AG09319 (cell line): ENCODE measurements at regions not wholly inside any gene's neighbourhood (a gene's known extent, or its start where the extent isn't known, plus 50 kb on each side); places are given as distances from the start of the nearest gene placed in this dataset.

Source experiments
- DNase-seq: peaks from one replicate; pipeline ENCODE4 v3.0.0-alpha.2; 2010; ENCODE audit warnings: low read depth; ENCODE audit errors: extremely low read depth
- TF ChIP-seq, protein P1 (sequence below): IDR thresholded peaks from 2 replicates; pipeline ENCODE4 v1.5.1; 2011; ENCODE audit warnings: low read depth, mild to moderate bottlenecking, inconsistent platforms, low read length, moderate library complexity

GRCh38 chr2:13545320-13545719 lies 828.6 kb downstream of the TRIB2 start:
- DNase-seq: no peak
- TF ChIP-seq, protein P1, sequence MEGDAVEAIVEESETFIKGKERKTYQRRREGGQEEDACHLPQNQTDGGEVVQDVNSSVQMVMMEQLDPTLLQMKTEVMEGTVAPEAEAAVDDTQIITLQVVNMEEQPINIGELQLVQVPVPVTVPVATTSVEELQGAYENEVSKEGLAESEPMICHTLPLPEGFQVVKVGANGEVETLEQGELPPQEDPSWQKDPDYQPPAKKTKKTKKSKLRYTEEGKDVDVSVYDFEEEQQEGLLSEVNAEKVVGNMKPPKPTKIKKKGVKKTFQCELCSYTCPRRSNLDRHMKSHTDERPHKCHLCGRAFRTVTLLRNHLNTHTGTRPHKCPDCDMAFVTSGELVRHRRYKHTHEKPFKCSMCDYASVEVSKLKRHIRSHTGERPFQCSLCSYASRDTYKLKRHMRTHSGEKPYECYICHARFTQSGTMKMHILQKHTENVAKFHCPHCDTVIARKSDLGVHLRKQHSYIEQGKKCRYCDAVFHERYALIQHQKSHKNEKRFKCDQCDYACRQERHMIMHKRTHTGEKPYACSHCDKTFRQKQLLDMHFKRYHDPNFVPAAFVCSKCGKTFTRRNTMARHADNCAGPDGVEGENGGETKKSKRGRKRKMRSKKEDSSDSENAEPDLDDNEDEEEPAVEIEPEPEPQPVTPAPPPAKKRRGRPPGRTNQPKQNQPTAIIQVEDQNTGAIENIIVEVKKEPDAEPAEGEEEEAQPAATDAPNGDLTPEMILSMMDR: no peak

DNA sequence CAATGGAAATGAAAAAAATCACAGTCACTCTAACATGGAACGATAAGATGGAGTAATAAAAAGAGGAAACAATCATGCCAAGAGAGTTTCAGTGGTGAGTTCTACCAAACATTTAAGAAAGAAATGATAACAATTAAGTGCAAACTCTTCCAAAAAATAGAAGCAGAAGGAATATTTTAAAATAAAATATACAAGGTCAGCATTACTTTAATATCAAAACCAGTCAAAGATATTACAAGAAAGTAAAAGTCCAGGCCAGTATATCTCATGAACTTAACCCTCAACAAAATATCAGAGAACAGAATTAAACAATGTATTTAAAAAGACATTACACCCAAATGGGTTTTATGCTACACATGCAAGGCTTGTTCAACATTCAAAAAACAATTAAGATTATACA lies 829.4 kb downstream of the TRIB2 start:
- no peak for DNase-seq
- TF ChIP-seq, protein P1: no peak

DNA sequence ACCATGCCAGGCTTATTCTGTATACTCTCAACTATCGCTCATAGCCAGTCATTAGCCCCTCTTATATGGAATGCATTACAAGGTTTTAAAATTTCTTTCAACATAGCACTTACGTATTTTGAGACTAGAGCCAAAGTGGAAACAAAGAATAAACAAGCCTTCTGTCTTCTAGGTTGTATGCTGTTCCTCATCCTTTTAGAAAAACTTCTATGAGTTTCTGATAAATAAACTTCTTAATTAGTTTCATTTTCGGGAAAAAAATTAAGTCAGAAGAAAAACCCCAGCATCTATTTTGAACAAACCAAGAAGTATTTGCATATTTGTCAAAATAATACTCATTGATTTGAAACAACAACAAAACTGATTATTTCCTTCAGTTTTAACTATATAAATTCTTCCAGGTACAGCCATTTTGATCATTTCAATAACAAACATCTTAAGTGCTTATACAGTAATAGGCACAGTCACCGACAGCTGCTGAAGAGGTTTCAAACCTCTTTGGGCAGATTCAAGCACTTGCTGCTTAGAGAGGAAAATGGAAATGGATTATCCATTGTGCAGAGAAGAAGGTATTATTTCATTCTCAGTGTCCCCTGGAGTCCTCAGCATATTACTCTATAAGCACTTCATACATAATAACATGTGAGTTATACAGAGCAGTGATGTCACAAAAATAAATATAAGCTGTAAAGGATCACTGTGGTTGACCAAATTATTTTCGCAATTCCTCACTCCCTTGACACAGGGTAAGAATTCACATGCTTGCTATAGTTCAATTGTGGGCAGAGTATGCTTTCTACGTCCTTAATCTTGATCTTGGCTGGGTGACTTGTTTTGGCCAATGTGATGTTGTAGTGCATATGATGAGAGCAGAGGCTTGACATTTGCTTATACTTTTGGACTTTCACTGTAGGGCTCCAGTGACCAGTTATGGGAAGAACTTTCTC lies 833.8 kb downstream of the TRIB2 start:
- TF ChIP-seq, protein P1: no peak
- DNase-seq: no peak

DNA sequence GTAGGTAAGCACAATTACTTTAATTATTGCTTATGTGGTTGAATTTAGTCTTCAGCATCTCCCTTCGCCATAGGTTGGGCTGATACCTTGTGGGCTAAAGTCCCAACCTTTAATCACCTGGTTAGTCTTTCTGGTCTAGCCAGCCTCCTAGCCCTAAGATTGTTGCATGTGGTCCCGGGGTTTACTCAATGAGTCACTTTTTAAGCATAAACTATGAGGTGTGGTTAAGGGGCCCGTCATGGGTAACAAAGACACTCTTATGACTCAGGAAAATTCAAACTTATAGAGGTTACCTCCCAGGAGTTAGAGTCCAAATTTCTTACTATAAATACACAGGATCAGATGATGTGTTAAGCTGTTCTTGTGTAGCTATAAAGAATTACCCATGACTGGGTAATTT lies 841.6 kb downstream of the TRIB2 start:
- no peak for DNase-seq
- TF ChIP-seq, protein P1: no peak

- TF ChIP-seq, protein P1: no peak
- no peak for DNase-seq
Observed at GRCh38 chr2:13560322-13560721, 843.6 kb downstream of the TRIB2 start.

DNA sequence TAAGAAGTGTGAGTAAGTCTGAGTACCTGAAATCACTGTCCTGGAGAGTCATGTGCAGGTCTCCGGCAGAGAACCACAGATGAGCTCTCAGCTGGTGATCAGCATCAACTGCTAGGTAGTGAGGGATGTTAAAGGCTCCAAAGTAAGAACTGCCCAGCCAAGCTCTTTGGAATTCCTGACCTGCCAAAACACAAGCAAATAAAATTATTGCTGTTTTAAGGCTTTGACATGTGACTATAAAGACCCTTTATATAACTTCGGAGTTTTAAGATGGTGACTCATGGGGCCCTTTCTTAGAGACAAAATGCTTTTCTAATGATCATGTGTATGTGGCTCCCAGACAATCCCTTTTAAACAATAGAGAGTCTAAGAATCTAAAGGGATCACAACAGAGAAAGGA lies 855.7 kb downstream of the TRIB2 start:
- TF ChIP-seq, protein P1: no peak
- no peak for DNase-seq

DNA sequence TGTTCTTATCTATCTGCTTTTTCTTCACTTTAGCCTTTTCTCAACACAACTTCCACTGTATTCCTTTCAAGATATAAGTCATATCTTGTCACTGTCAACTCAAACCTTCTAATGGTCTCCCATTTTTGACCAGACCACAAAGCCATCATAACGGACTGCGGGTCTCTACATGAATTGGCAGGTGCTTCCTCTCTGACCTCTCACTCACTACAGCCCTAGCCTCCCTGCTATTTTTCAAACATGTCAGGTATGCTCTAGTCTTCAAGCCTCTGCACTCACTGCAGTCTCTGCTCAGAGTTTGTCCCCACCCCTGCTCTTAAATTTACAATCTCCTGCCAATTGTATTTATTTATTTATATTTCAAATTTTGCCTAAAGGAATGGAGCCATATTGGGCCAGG lies 858.1 kb downstream of the TRIB2 start:
- no peak for DNase-seq
- TF ChIP-seq, protein P1: no peak
